ENCODE measurements at regions not wholly inside any gene's neighbourhood (a gene's known extent, or its start where the extent isn't known, plus 50 kb on each side); places are given as distances from the start of the nearest gene placed in this dataset.

- DNase-seq, result no peak
Observed at GRCh38 chr13:29952245-29952644, 101.8 kb upstream of the UBL3 start.

GRCh38 chr13:29948791-29949190 is 98.4 kb upstream of the UBL3 start:
- DNase-seq, result no peak

DNA sequence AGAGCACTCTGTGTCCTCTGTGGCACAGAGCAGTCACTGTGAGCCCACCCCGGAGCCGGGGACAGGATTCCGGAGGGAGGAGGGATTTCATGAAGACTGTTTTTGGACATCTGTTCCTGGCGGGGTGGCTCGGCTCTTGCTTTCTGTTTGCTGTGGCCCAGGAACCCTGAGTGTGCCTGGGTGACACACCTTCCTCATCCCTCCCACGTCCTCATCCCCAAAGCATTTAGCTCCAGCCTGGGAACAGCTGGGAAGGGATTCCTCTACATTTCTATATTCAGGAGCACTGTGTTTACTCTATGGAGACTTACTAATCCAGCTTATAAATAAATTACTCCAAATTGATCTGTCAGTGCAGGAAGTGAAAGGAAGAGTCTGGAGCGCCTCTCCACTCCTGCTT is 97.8 kb upstream of the UBL3 start:
- DNase-seq, result no peak

GRCh38 chr13:29947839-29948238 is 97.4 kb upstream of the UBL3 start:
- DNase-seq, result no peak

GRCh38 chr13:29946093-29946492 is 95.7 kb upstream of the UBL3 start:
- DNase-seq, result no peak

GRCh38 chr13:29943686-29944085 is 93.3 kb upstream of the UBL3 start:
- DNase-seq, result no peak

DNA sequence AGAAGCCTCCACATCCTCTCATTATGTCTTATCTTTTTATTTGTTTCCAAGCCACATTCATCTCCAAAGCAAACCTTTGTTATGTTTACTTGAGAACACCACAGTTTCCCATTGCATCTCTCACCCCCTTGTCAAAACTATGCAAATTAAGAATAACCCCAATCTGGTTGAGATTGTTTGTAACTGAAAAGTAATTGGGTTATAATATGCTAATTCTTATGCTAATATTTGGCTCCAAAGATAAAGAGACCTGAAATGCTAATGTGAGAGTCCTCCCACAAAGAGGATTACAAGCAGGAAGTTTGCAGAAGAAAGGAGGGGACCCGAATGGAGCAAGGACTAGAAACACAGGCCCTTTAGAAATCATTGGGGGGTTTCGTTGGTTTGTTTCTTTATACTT is 92.9 kb upstream of the UBL3 start:
- DNase-seq, result no peak

GRCh38 chr13:29940715-29941114 is 90.3 kb upstream of the UBL3 start:
- DNase-seq, result no peak

GRCh38 chr13:29939158-29939557 is 88.7 kb upstream of the UBL3 start:
- DNase-seq, result no peak

GRCh38 chr13:29937841-29938240 is 87.4 kb upstream of the UBL3 start:
- DNase-seq, result peak; percentile 48

- no peak for DNase-seq
Observed at GRCh38 chr13:29937379-29937778, 87.0 kb upstream of the UBL3 start.

DNA sequence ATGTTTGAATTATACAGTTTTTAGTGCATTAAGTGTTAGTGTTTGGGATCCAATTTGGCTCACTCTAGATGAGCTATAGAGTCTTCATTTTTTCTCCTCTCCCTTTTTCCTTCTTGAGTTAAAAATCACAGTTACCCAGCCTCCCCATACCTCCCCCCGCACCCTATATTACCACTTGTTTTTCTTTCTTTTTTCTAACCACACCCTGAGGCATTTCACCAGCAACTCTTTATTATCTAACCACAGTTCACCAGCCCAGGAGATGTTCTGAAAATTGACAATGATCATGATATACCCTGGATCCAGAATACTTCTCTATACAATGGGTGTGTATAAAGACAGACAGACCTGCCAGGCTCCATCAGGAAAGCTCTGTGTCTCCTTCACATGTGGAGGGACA is 86.5 kb upstream of the UBL3 start:
- DNase-seq, result no peak

DNA sequence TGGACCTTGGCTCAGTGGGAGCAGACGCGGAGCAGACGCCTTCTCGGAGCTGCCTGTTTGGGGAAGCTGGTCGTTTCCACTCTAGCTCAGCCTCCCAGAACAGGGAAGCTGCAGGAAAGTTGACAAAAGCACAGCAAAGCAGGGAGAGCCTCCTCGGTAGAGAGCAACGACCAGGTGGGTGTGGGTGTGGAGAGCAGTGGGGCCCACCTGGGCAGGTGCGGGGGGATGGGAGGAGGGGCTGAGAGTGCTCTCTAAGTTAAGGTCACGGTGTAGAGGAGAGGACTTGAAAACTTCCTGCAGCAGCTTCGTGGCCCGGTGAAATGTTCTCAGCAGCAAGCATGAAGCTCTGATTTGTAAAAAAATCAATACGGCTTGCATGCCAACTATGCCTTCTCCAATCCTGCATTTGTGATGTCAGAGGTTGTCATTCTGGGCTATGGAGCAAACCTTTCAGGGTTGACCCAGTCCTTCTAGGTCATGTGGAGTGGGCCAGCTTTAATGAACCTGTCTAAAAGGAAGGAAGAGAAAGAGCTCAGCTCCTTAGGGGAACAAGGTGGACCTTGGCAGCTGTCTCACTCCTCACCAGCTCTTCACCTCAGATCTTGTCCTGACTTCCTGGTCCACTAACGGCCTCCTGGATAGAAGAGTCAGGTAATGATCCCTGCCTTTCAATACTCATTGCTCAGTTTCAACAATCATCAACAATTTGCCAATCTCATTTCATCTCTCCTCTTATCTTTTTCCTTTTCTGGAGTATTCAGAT is 85.8 kb upstream of the UBL3 start:
- peak; percentile 15 for DNase-seq

DNA sequence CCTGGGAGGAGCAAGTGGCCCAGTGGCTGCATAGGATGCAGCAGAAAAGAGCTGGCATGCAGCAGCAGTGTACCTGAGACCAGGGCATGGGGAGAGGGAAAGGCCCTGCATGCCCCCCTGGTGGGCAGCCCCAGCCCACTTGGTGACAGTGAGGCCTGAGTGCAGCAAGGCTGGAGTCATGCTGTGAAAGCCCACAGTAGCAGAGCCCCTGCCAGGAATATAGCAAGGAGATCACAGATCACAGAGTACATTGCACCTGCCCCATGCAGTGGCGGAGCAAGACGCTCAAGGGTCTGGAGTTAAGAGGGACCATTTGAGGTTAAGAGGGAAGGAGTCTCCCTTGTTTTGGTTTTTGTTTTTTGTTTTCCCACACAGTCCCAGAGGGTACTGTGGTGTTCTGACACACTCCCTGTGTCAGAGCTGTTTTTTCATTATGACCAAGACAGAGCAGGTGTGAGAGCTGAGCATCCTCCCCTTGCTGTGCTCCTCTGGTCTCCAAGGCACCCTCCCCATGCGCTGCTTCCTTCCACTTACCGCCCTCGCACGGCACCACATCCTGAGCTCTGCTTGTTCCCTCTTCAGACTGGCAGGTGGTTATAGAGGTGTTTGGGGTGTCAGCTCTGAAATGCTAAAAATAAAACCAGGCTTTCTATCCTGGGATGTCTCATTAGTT is 85.0 kb upstream of the UBL3 start:
- peak; percentile 77 for DNase-seq

- peak; percentile 32 for DNase-seq
Observed at GRCh38 chr13:29934531-29935308, 84.3 kb upstream of the UBL3 start.

DNA sequence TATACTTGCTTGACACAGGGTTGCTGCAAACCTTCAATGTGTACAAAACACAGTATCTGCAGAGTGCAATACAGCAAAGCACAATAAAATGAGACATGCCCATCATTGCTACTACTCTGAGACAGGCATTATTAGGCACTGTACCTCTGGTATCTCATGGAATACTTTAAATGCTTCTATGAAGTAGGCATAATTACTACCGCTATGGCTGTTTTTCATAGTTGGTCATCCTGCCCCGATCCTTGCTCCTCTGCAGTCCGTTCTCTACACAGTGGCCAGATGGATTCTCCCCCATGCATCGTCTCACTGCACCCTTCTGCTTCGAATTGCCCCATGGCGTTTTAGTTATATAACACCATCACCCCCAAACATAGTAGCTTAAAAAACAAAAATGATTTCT is 83.0 kb upstream of the UBL3 start:
- no peak for DNase-seq

- DNase-seq, result no peak
Observed at GRCh38 chr13:29931696-29932095, 81.3 kb upstream of the UBL3 start.

DNA sequence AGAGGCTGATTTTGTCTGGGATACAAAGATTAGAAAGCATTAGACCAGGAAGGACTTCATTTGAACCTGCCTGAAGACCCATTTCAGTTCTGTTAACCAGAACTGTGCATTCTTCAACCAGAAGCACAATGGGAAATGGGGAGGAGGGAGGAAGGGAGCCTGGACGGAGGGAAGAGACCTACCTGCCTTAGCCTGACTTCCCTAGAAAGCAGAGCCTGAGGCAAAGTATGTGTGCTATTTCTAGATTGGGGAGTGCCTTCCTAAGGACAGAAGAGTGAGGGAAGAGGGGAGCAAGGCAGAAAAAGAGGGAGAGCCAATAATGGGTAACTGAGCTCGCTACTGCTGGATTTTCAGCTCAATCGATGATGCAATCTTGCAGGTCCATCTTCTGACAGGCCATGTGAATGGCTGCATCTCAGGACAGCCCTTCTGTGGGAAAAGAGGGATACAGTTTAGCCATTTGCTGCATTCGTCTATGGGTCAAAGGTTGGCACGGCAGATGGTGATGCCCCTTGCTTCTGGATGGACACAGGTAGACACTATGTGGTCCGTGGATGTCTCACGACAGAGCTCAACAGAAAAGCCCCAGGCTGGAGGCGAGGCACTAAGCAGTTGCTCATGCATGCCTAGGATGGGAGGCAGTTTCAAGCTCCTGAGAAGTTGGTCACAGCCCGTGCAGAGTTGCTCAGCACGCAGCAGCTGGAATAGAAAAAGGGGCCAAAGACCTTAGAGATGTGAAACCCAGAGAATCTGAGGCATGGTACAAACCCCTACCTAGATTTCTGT is 78.8 kb upstream of the UBL3 start:
- no peak for DNase-seq

DNA sequence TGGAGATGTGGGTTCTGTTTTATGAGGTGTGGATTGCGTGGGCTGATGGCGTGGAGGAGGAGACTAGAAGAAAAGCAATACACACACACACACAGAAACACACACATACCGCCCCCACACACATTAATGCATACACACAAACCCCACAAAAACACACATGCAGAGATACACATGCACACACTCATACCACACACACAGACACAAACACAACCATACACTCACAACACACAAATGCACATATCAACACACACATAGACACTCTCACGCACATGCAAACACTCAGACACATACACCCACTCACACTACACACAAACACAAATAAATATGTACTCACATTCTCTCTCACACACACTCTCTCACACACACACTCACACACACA is 75.7 kb upstream of the UBL3 start:
- no peak for DNase-seq

GRCh38 chr13:29925457-29926097 is 75.2 kb upstream of the UBL3 start:
- no peak for DNase-seq

GRCh38 chr13:29924482-29925350 is 74.3 kb upstream of the UBL3 start:
- no peak for DNase-seq

Measured in activated naive CD4-positive, alpha-beta T cell treated with Interleukin-2 at 50 U/mL for 16 hours (primary cell).